ENCODE measurements at regions not wholly inside any gene's neighbourhood (a gene's known extent, or its start where the extent isn't known, plus 50 kb on each side); places are given as distances from the start of the nearest gene placed in this dataset.

GRCh38 chr2:138112536-138112935 lies 148.3 kb downstream of the HNMT start:
- no peak overlapping the region for H3K4me3 ChIP-seq (replicated peaks in 1 of 3; ENCODE audit: low read depth in 2 of 3, low read length in 3 of 3)
- Mint-ChIP-seq H3K27ac (no peak overlapping the region), H3K4me3 (no peak overlapping the region), H3K36me3 (no peaks in the 10 kb centered on the region), H3K9me3 (peaks cover 0 to 7% (median 2%) of the 10 kb centered on the region in 7 donors), H3K27me3 (ENCODE audit: low read depth in 3 of 3) (peaks cover 0 to 4% (median 0%) of the 10 kb centered on the region in 3 donors), H3K4me1 (no peaks in the 10 kb centered on the region)
- no peaks in the 10 kb centered on the region for H3K4me1 ChIP-seq (ENCODE audit: control insufficient read depth in 1 of 2, insufficient read depth in 2 of 2, low read length in 2 of 2)
- no peak overlapping the region for H2AFZ ChIP-seq (ENCODE audit: insufficient read depth, low read depth, low read length, poor library complexity, severe bottlenecking)
- H3K9me3 ChIP-seq (replicated peaks in 1 of 2; ENCODE audit: control insufficient read depth in 1 of 2, insufficient read depth in 1 of 2, low read length in 2 of 2): no peaks in the 10 kb centered on the region
- H3K79me2 ChIP-seq (ENCODE audit: insufficient read depth, low read length): no peaks in the 10 kb centered on the region
- no peak for DNase-seq
- intact Hi-C loops (cut with micrococcal nuclease): no loop called here
- no CpG with 5 or more reads among the region's 1 CpG for whole genome bisulfite sequencing (ENCODE audit: insufficient coverage)
- H4K20me1 ChIP-seq (ENCODE audit: insufficient read depth, low read length): no peaks in the 10 kb centered on the region
- H3K36me3 ChIP-seq (replicated peaks in 1 of 2; ENCODE audit: control insufficient read depth in 1 of 2, insufficient read depth in 2 of 2, low read length in 2 of 2): no peaks in the 10 kb centered on the region
- H3K27me3 ChIP-seq (ENCODE audit: control insufficient read depth in 2 of 2, insufficient read depth in 2 of 2, low read length in 2 of 2): no peaks in the 10 kb centered on the region
- no peak overlapping the region for H3K4me2 ChIP-seq (replicated peaks; ENCODE audit: extremely low read depth, low read length, poor library complexity, severe bottlenecking)
- H3K27ac ChIP-seq (ENCODE audit: low read depth in 1 of 2, low read length in 2 of 2): no peak overlapping the region
- no peak for TF ChIP-seq CTCF (IDR thresholded peaks at IDR 0.05)
- no peak overlapping the region for H3K9ac ChIP-seq (ENCODE audit: insufficient read depth, low read length, poor library complexity, severe bottlenecking)

GRCh38 chr2:138113871-138114525 lies 149.7 kb downstream of the HNMT start:
- H3K27ac Mint-ChIP-seq: no peak overlapping the region
- Histone ChIP-seq H3K79me2 (ENCODE audit: insufficient read depth, low read length) (no peaks in the 10 kb centered on the region), H3K4me3 (replicated peaks in 1 of 3; ENCODE audit: low read depth in 2 of 3, low read length in 3 of 3) (no peak overlapping the region), H3K4me1 (ENCODE audit: control insufficient read depth in 1 of 2, insufficient read depth in 2 of 2, low read length in 2 of 2) (no peaks in the 10 kb centered on the region), H3K9me3 (replicated peaks in 1 of 2; ENCODE audit: control insufficient read depth in 1 of 2, insufficient read depth in 1 of 2, low read length in 2 of 2) (no peaks in the 10 kb centered on the region), H3K9ac (ENCODE audit: insufficient read depth, low read length, poor library complexity, severe bottlenecking) (no peak overlapping the region), H3K36me3 (replicated peaks in 1 of 2; ENCODE audit: control insufficient read depth in 1 of 2, insufficient read depth in 2 of 2, low read length in 2 of 2) (no peaks in the 10 kb centered on the region), H4K20me1 (ENCODE audit: insufficient read depth, low read length) (no peaks in the 10 kb centered on the region), H3K4me2 (replicated peaks; ENCODE audit: extremely low read depth, low read length, poor library complexity, severe bottlenecking) (no peak overlapping the region), H3K27ac (ENCODE audit: low read depth in 1 of 2, low read length in 2 of 2) (no peak overlapping the region), H2AFZ (ENCODE audit: insufficient read depth, low read depth, low read length, poor library complexity, severe bottlenecking) (no peak overlapping the region), H3K27me3 (ENCODE audit: control insufficient read depth in 2 of 2, insufficient read depth in 2 of 2, low read length in 2 of 2) (no peaks in the 10 kb centered on the region)
- H3K36me3 Mint-ChIP-seq: no peaks in the 10 kb centered on the region
- H3K4me1 Mint-ChIP-seq: no peaks in the 10 kb centered on the region
- WGBS (ENCODE audit: insufficient coverage): no CpG with 5 or more reads among the region's 4 CpGs
- intact Hi-C loops (cut with micrococcal nuclease): no loop called here
- no peak for DNase-seq
- TF ChIP-seq CTCF (IDR thresholded peaks at IDR 0.05): no peak
- peaks cover 0 to 2% (median 0%) of the 10 kb centered on the region in 3 donors for H3K27me3 Mint-ChIP-seq (ENCODE audit: low read depth in 3 of 3)
- no peak overlapping the region for H3K4me3 Mint-ChIP-seq
- peaks cover 0 to 7% (median 2%) of the 10 kb centered on the region in 7 donors for H3K9me3 Mint-ChIP-seq

Data from CD14-positive monocyte (primary cell).